ENCODE measurements at regions not wholly inside any gene's neighbourhood (a gene's known extent, or its start where the extent isn't known, plus 50 kb on each side); places are given as distances from the start of the nearest gene placed in this dataset.

GRCh38 chr4:125750828-125751466 lies 436.2 kb downstream of the FAT4 start:
- TF ChIP-seq CTCF (IDR thresholded peaks at IDR 0.05): no peak
- no peak for TF ChIP-seq ZFX (IDR thresholded peaks at IDR 0.05; ENCODE audit: borderline replicate concordance)

All from 22Rv1 (cell line).